Neural cell (in vitro differentiated cells): ENCODE measurements at regions not wholly inside any gene's neighbourhood (a gene's known extent, or its start where the extent isn't known, plus 50 kb on each side); places are given as distances from the start of the nearest gene placed in this dataset.

Source experiments
- H2AFZ ChIP-seq: fragments of 200-600, 300-800 bp; sonication (generic), shearing (Covaris generic); 2 replicates; pipeline ENCODE4 v1.6.0; 2014; ENCODE audit warnings: low read depth, mild to moderate bottlenecking, antibody characterized with exemption, low read length, moderate library complexity
- H3F3A ChIP-seq: fragments of 200-600 bp; shearing (Covaris generic); 2 replicates; pipeline ENCODE4 v1.6.1; 2016; ENCODE audit warnings: mild to moderate bottlenecking, moderate library complexity, mixed read lengths, antibody characterized with exemption, low read length; ENCODE audit not compliant: insufficient read depth, poor library complexity, severe bottlenecking
- H3K27ac ChIP-seq: fragments of 200-600, 300-800 bp; sonication (generic), shearing (Covaris generic); 2 replicates; pipeline ENCODE4 v1.5.1; 2014; ENCODE audit warnings: mild to moderate bottlenecking, low read length, moderate library complexity
- H3K27me3 ChIP-seq: fragments of 300-800, 200-600 bp; sonication (generic), shearing (Covaris generic); 2 replicates; pipeline ENCODE4 v1.6.0; 2014; ENCODE audit warnings: mild to moderate bottlenecking, low read depth, low read length, moderate library complexity; ENCODE audit not compliant: insufficient read depth
- H3K36me3 ChIP-seq: fragments of 300-800, 200-600 bp; sonication (generic), shearing (Covaris generic); 2 replicates; pipeline ENCODE4 v1.5.1; 2014; ENCODE audit warnings: mild to moderate bottlenecking, antibody characterized with exemption, low read length, moderate library complexity; ENCODE audit not compliant: insufficient read depth
- H3K4me2 ChIP-seq: fragments of 300-800, 200-600 bp; sonication (generic), shearing (Covaris generic); 2 replicates; pipeline ENCODE4 v1.6.0; 2014; ENCODE audit warnings: mild to moderate bottlenecking, low read length
- H3K4me3 ChIP-seq: fragments of 300-800, 200-600 bp; sonication (generic), shearing (Covaris generic); 2 replicates; pipeline ENCODE4 v1.5.1; 2014; ENCODE audit warnings: mild to moderate bottlenecking, low read length, moderate library complexity
- H3K79me2 ChIP-seq: fragments of 200-600 bp; shearing (Covaris generic); replicated peaks from 2 replicates; pipeline ENCODE4 v1.6.0; 2014; ENCODE audit warnings: mild to moderate bottlenecking, low read length, moderate library complexity; ENCODE audit not compliant: insufficient read depth
- H3K9ac ChIP-seq: fragments of 300-800, 200-600 bp; sonication (generic), shearing (Covaris generic); 2 replicates; pipeline ENCODE4 v1.6.1; 2016; ENCODE audit warnings: mild to moderate bottlenecking, low read length, mixed read lengths
- H3K9me2 ChIP-seq: fragments of 200-600 bp; shearing (Covaris generic); 2 replicates; pipeline ENCODE4 v1.6.1; 2016; ENCODE audit warnings: mild to moderate bottlenecking, low read length, mixed read lengths; ENCODE audit not compliant: insufficient read depth
- H3K9me3 ChIP-seq: fragments of 200-600, 300-800 bp; sonication (generic), shearing (Covaris generic); 2 replicates; pipeline ENCODE4 v1.6.1; 2016; ENCODE audit warnings: mild to moderate bottlenecking, mixed run types, low read length, moderate library complexity, mixed read lengths
- H4K20me1 ChIP-seq: fragments of 200-600 bp; shearing (Covaris generic); 2 replicates; pipeline ENCODE4 v1.6.1; 2016; ENCODE audit warnings: mild to moderate bottlenecking, mixed run types; ENCODE audit not compliant: insufficient read depth
- CTCF ChIP-seq: fragments of 450-650 bp; IDR thresholded peaks from 2 replicates; pipeline ENCODE4 v1.5.1; 2014; ENCODE audit warnings: antibody characterized with exemption, mild to moderate bottlenecking, moderate library complexity; ENCODE audit not compliant: poor library complexity, severe bottlenecking
- EP300 ChIP-seq: fragments of 450-650 bp; conservative IDR thresholded peaks from 2 replicates; pipeline ENCODE4 v1.6.1; 2014; ENCODE audit warnings: antibody characterized with exemption, mild to moderate bottlenecking, moderate library complexity; ENCODE audit not compliant: poor library complexity, severe bottlenecking
- EZH2 ChIP-seq: fragments of 200-600, 300-800 bp; shearing (Covaris generic), sonication (generic); IDR thresholded peaks from 2 replicates; pipeline ENCODE4 v1.6.1; 2014; ENCODE audit warnings: antibody characterized with exemption, low read length, borderline replicate concordance, mild to moderate bottlenecking; ENCODE audit not compliant: insufficient read depth, poor library complexity, severe bottlenecking
- MXI1 ChIP-seq: fragments of 450-650 bp; conservative IDR thresholded peaks from 2 replicates; pipeline ENCODE4 v1.6.1; 2014; ENCODE audit warnings: antibody characterized with exemption, mild to moderate bottlenecking; ENCODE audit not compliant: poor library complexity, severe bottlenecking
- POLR2AphosphoS5 ChIP-seq: IDR thresholded peaks from 2 replicates; pipeline ENCODE4 v1.6.1; 2012
- RAD21 ChIP-seq: fragments of 450-650 bp; conservative IDR thresholded peaks from 2 replicates; pipeline ENCODE4 v1.6.1; 2014; ENCODE audit warnings: antibody characterized with exemption, mild to moderate bottlenecking, moderate library complexity
- REST ChIP-seq: IDR thresholded peaks from 2 replicates; pipeline ENCODE4 v1.6.1; 2012; ENCODE audit warnings: borderline replicate concordance
- SMC3 ChIP-seq: fragments of 450-650 bp; conservative IDR thresholded peaks from 2 replicates; pipeline ENCODE4 v1.6.1; 2014; ENCODE audit warnings: antibody characterized with exemption, mild to moderate bottlenecking, moderate library complexity; ENCODE audit not compliant: poor library complexity
- TAF1 ChIP-seq: IDR thresholded peaks from 2 replicates; pipeline ENCODE4 v1.6.1; 2012; ENCODE audit warnings: low read depth

- no peaks in the 10 kb centered on the region for H3K79me2 ChIP-seq
- H3K36me3 ChIP-seq, result no peaks in the 10 kb centered on the region
- no peak overlapping the region for H3K27ac ChIP-seq
- no peaks in the 10 kb centered on the region for H3F3A ChIP-seq
- no peak overlapping the region for H3K9ac ChIP-seq
- H3K4me3 ChIP-seq, result no peak overlapping the region
- no peak overlapping the region for H3K4me2 ChIP-seq
- no peak for TF ChIP-seq POLR2AphosphoS5
- TF ChIP-seq EZH2, result no peak
- no peak overlapping the region for H2AFZ ChIP-seq
- no peaks in the 10 kb centered on the region for H3K9me3 ChIP-seq
- H3K9me2 ChIP-seq, result no peaks in the 10 kb centered on the region
- no peaks in the 10 kb centered on the region for H3K27me3 ChIP-seq
- H4K20me1 ChIP-seq, result no peaks in the 10 kb centered on the region
Measured at GRCh38 chr15:95091444-95091843, 860.1 kb downstream of the MCTP2 start.

- Histone ChIP-seq H3K9me2 (no peaks in the 10 kb centered on the region), H3K9ac (no peak overlapping the region), H3K27me3 (no peaks in the 10 kb centered on the region), H2AFZ (no peak overlapping the region), H3K27ac (no peak overlapping the region), H3F3A (no peaks in the 10 kb centered on the region), H3K4me3 (no peak overlapping the region), H4K20me1 (no peaks in the 10 kb centered on the region), H3K36me3 (no peaks in the 10 kb centered on the region), H3K9me3 (no peaks in the 10 kb centered on the region), H3K79me2 (no peaks in the 10 kb centered on the region), H3K4me2 (no peak overlapping the region)
- TF ChIP-seq TAF1 (no peak), SMC3 (no peak), MXI1 (no peak), REST (no peak), POLR2AphosphoS5 (no peak), EP300 (no peak), CTCF (no peak), RAD21 (no peak), EZH2 (no peak)
Measured at GRCh38 chr15:95095250-95095649, 863.9 kb downstream of the MCTP2 start.

GRCh38 chr15:95096651-95097050, 865.3 kb downstream of the MCTP2 start:
- Histone ChIP-seq H2AFZ (no peak overlapping the region), H3K4me2 (no peak overlapping the region), H3K27me3 (no peaks in the 10 kb centered on the region), H3K9me3 (no peaks in the 10 kb centered on the region), H4K20me1 (no peaks in the 10 kb centered on the region), H3K9ac (no peak overlapping the region), H3K79me2 (no peaks in the 10 kb centered on the region), H3K4me3 (no peak overlapping the region), H3F3A (no peaks in the 10 kb centered on the region), H3K27ac (no peak overlapping the region), H3K36me3 (no peaks in the 10 kb centered on the region), H3K9me2 (no peaks in the 10 kb centered on the region)
- TF ChIP-seq TAF1 (no peak), REST (no peak), EP300 (no peak), POLR2AphosphoS5 (no peak), MXI1 (no peak), CTCF (no peak), SMC3 (no peak), RAD21 (no peak), EZH2 (no peak)
